HL-60 (cell line): ENCODE measurements at regions not wholly inside any gene's neighbourhood (a gene's known extent, or its start where the extent isn't known, plus 50 kb on each side); places are given as distances from the start of the nearest gene placed in this dataset.
"Not testable (repeated sequence)": the region's sequence is repeated elsewhere in the genome, so short reads cannot be mapped to it uniquely, and the experiment has no call there.

Experiments
- CTCF ChIP-seq: IDR thresholded peaks from one replicate; pipeline ENCODE4 v1.5.1; 2011; ENCODE audit warnings: low read length, control low read depth, inconsistent platforms; ENCODE audit not compliant: insufficient read depth
- POLR2AphosphoS5 ChIP-seq: IDR thresholded peaks from 2 replicates; pipeline ENCODE4 v1.6.1; 2012; ENCODE audit warnings: low read depth

DNA sequence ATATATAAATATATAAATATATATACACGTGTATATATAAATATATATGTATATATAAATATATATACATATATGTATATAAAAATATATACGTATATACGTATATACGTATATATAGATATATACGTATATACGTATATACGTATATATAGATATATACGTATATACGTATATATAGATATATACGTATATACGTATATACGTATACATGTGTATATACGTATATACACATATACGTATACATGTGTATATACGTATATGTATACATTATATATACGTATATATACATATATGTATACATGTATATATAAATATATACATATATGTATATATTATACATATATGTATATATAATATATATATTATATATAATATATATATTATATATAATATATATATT, 984.9 kb upstream of the DDX18 start:
- TF ChIP-seq CTCF, POLR2AphosphoS5: not testable (repeated sequence)
